Stimulated activated effector memory CD8-positive, alpha-beta T cell treated with anti-CD3 and anti-CD28 coated beads, Interleukin-12 subunit alpha, Interleukin-12 subunit beta, amount 100 ng/mL, for 72 hours (primary cell): ENCODE measurements at regions not wholly inside any gene's neighbourhood (a gene's known extent, or its start where the extent isn't known, plus 50 kb on each side); places are given as distances from the start of the nearest gene placed in this dataset.

Source experiments
- ATAC-seq: fragments of 150-1000 bp; cut with Tn5 transposase; 2 replicates; pipeline ENCODE4 v1.10.0; 2021
- DNase-seq, 2 donors: peaks; one replicate each; pipeline ENCODE4 v3.0.0; 2021 to 2022; ENCODE audit warnings: low spot score in 2 of 2
- H3K27ac Mint-ChIP-seq: one replicate; pipeline ENCODE4 v1.8.0; 2022; ENCODE audit warnings: mild to moderate bottlenecking, mixed read lengths
- H3K36me3 Mint-ChIP-seq: one replicate; pipeline ENCODE4 v1.8.0; 2022; ENCODE audit warnings: mild to moderate bottlenecking, mixed read lengths
- H3K4me1 Mint-ChIP-seq: one replicate; pipeline ENCODE4 v1.8.0; 2022; ENCODE audit warnings: mixed read lengths
- H3K4me3 Mint-ChIP-seq: one replicate; pipeline ENCODE4 v1.8.0; 2022; ENCODE audit warnings: mild to moderate bottlenecking, mixed read lengths
- H3K9me3 Mint-ChIP-seq: one replicate; pipeline ENCODE4 v1.8.0; 2022; ENCODE audit warnings: mixed read lengths

DNA sequence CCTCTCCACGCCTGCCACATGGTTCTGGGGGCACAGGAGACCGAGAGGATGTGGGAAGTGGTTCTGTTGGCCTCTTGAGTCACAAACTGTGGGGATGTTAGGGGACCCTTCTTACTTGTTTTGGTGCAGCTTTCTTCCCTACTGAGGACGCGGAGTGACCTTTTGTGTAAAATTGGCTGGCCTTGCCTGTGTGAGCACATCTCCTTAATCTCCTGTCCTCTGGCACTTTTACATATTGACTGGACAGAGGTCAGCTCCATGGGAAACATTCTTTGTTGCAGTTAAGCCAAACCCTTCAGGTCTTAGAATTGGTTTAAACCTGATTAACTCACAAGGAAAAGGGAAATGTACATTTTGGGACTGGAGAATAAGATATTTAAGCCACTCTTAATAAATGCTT lies 51.2 kb upstream of the TENM4 start:
- Mint-ChIP-seq H3K4me1 (no peaks in the 10 kb centered on the region), H3K9me3 (peaks cover 7% of the 10 kb centered on the region), H3K4me3 (no peak overlapping the region), H3K36me3 (no peaks in the 10 kb centered on the region), H3K27ac (no peak overlapping the region)
- ATAC-seq (no peak), DNase-seq (no peak)
